CD14-positive monocyte (primary cell): ENCODE measurements at regions not wholly inside any gene's neighbourhood (a gene's known extent, or its start where the extent isn't known, plus 50 kb on each side); places are given as distances from the start of the nearest gene placed in this dataset.

ENCODE experiments used
- DNase-seq, 3 donors: peaks; one replicate each; pipeline ENCODE4 v3.0.0-alpha.2; 2011 to 2022
- H2AFZ ChIP-seq: 2 replicates; pipeline ENCODE4 v1.6.0; 2012; ENCODE audit warnings: mild to moderate bottlenecking, low read depth, low read length, inconsistent platforms; ENCODE audit not compliant: insufficient read depth, poor library complexity, severe bottlenecking
- H3K27ac ChIP-seq, 2 donors: 1 replicate in 1 of 2; 2 replicates in 1 of 2; pipeline ENCODE4 v1.5.1; 2012 to 2013; ENCODE audit warnings: low read length in 2 of 2, control low read depth in 1 of 2, inconsistent platforms in 1 of 2, low read depth in 1 of 2, mild to moderate bottlenecking in 1 of 2
- H3K27me3 ChIP-seq, 2 donors: one replicate each; pipeline versions ENCODE4 v1.6.0 to v1.6.1; 2011 to 2013; ENCODE audit warnings: low read length in 2 of 2; ENCODE audit not compliant: control insufficient read depth in 2 of 2, insufficient read depth in 2 of 2
- H3K36me3 ChIP-seq, 2 donors: replicated peaks in 1 of 2; 1 replicate in 1 of 2; 2 replicates in 1 of 2; pipeline versions ENCODE4 v1.5.1 to v1.6.1; 2012 to 2013; ENCODE audit warnings: low read length in 2 of 2, control low read depth in 1 of 2, inconsistent platforms in 1 of 2, mild to moderate bottlenecking in 1 of 2; ENCODE audit not compliant: insufficient read depth in 2 of 2, control insufficient read depth in 1 of 2
- H3K4me1 ChIP-seq, 2 donors: 1 replicate in 1 of 2; 2 replicates in 1 of 2; pipeline versions ENCODE4 v1.5.1 to v1.6.1; 2012 to 2013; ENCODE audit warnings: low read length in 2 of 2, control low read depth in 1 of 2, inconsistent platforms in 1 of 2, mild to moderate bottlenecking in 1 of 2, moderate library complexity in 1 of 2; ENCODE audit not compliant: insufficient read depth in 2 of 2, control insufficient read depth in 1 of 2
- H3K4me2 ChIP-seq: replicated peaks from 2 replicates; pipeline ENCODE3; 2012; ENCODE audit warnings: low read length, moderate library complexity, mild to moderate bottlenecking; ENCODE audit not compliant: poor library complexity, severe bottlenecking; ENCODE audit errors: extremely low read depth
- H3K4me3 ChIP-seq, 3 experiments: fragments of 200-600 bp in 1 of 3; sonication (generic) in 1 of 3; replicated peaks in 1 of 3; 1 replicate in 2 of 3; 2 replicates in 1 of 3; pipeline ENCODE4 v1.5.1; 2011 to 2013; ENCODE audit warnings: low read length in 3 of 3, mild to moderate bottlenecking in 3 of 3, control low read depth in 2 of 3, low read depth in 2 of 3, inconsistent platforms in 1 of 3, moderate library complexity in 1 of 3
- H3K79me2 ChIP-seq: 2 replicates; pipeline ENCODE4 v1.6.0; 2012; ENCODE audit warnings: mild to moderate bottlenecking, control low read depth, inconsistent platforms, low read length, moderate library complexity; ENCODE audit not compliant: insufficient read depth
- H3K9ac ChIP-seq: 2 replicates; pipeline ENCODE4 v1.6.0; 2017; ENCODE audit warnings: low read length, mild to moderate bottlenecking; ENCODE audit not compliant: insufficient read depth, poor library complexity, severe bottlenecking
- H3K9me3 ChIP-seq, 2 donors: replicated peaks in 1 of 2; 1 replicate in 1 of 2; 2 replicates in 1 of 2; pipeline versions ENCODE4 v1.5.1 to v1.6.1; 2012 to 2013; ENCODE audit warnings: low read length in 2 of 2, control low read depth in 1 of 2; ENCODE audit not compliant: control insufficient read depth in 1 of 2, insufficient read depth in 1 of 2
- H4K20me1 ChIP-seq: 2 replicates; pipeline ENCODE4 v1.6.0; 2012; ENCODE audit warnings: mild to moderate bottlenecking, low read length, control low read depth, moderate library complexity; ENCODE audit not compliant: insufficient read depth
- H3K27ac Mint-ChIP-seq, 7 donors: one replicate each; pipeline ENCODE4 v1.8.0; 2020; ENCODE audit warnings: mild to moderate bottlenecking in 7 of 7, mixed read lengths in 7 of 7, moderate library complexity in 6 of 7, inconsistent platforms in 2 of 7
- H3K27me3 Mint-ChIP-seq, 3 donors: one replicate each; pipeline ENCODE4 v1.8.0; 2021 to 2022; ENCODE audit warnings: low read depth in 3 of 3, mild to moderate bottlenecking in 3 of 3, mixed read lengths in 3 of 3, moderate library complexity in 3 of 3, inconsistent platforms in 1 of 3
- H3K36me3 Mint-ChIP-seq, 2 donors: one replicate each; pipeline ENCODE4 v1.8.0; 2020; ENCODE audit warnings: mixed read lengths in 2 of 2, inconsistent platforms in 1 of 2, mild to moderate bottlenecking in 1 of 2
- H3K4me1 Mint-ChIP-seq: one replicate; pipeline ENCODE4 v1.8.0; 2020; ENCODE audit warnings: mild to moderate bottlenecking, mixed read lengths
- H3K4me3 Mint-ChIP-seq, 2 donors: one replicate each; pipeline ENCODE4 v1.8.0; 2020; ENCODE audit warnings: mild to moderate bottlenecking in 2 of 2, mixed read lengths in 2 of 2, moderate library complexity in 1 of 2
- H3K9me3 Mint-ChIP-seq, 7 donors: one replicate each; pipeline ENCODE4 v1.8.0; 2020 to 2022; ENCODE audit warnings: mixed read lengths in 7 of 7, mild to moderate bottlenecking in 6 of 7, moderate library complexity in 6 of 7, inconsistent platforms in 2 of 7
- WGBS: methylation state at CpG from one replicate; pipeline ENCODE4 v1.1.5; 2013; ENCODE audit warnings: missing lambda C conversion rate; ENCODE audit not compliant: insufficient coverage; 5-methylcytosine and 5-hydroxymethylcytosine counted together
- intact Hi-C, 2 donors: fragments of 100-400 bp; cut with micrococcal nuclease; formaldehyde crosslinking; loops; one replicate each; pipeline versions ENCODE4 v1.15.0 to v1.15.1; 2023
- TF ChIP-seq, protein P1 (sequence below): fragments of 200-600 bp; IDR thresholded peaks from one replicate; pipeline ENCODE4 v1.8.0; 2022; ENCODE audit warnings: antibody characterized with exemption, mild to moderate bottlenecking

DNA sequence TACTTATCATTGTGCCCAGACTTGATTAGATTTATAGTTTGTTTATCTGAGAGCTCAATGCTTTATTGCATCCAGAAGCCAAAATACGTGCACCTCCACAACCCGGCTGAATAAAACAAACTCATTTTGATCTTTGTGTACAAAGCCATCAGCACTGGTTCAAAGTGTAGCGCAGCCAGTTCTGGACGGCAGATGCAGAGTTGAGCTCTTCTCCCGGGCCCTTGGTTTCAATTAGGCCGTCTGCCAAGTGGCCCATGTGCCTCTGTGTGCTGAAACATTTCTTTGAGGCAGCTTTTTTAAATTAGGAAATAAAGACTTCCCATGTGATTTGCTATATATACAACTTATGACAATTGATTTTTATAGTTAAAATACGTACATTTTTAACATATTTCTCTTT lies 96.2 kb upstream of the RSPO3 start:
- Mint-ChIP-seq H3K27ac (no peak overlapping the region), H3K27me3 (no peaks in the 10 kb centered on the region), H3K36me3 (no peaks in the 10 kb centered on the region), H3K4me3 (no peak overlapping the region), H3K9me3 (peaks cover 0 to 3% (median 0%) of the 10 kb centered on the region in 7 donors), H3K4me1 (no peaks in the 10 kb centered on the region)
- H3K4me1 ChIP-seq, result no peaks in the 10 kb centered on the region
- no peak overlapping the region for H2AFZ ChIP-seq
- H3K36me3 ChIP-seq, result no peaks in the 10 kb centered on the region
- H3K27ac ChIP-seq, result no peak overlapping the region
- no peaks in the 10 kb centered on the region for H3K27me3 ChIP-seq
- H3K9ac ChIP-seq, result no peak overlapping the region
- no peak overlapping the region for H3K4me3 ChIP-seq
- no peaks in the 10 kb centered on the region for H3K79me2 ChIP-seq
- no peak overlapping the region for H3K4me2 ChIP-seq
- intact Hi-C loops, result no loop called here
- no peak for DNase-seq
- 58% methylated on average over 4 of the region's 7 CpGs for WGBS
- H4K20me1 ChIP-seq, result no peaks in the 10 kb centered on the region
- no peaks in the 10 kb centered on the region for H3K9me3 ChIP-seq
- TF ChIP-seq, protein P1, sequence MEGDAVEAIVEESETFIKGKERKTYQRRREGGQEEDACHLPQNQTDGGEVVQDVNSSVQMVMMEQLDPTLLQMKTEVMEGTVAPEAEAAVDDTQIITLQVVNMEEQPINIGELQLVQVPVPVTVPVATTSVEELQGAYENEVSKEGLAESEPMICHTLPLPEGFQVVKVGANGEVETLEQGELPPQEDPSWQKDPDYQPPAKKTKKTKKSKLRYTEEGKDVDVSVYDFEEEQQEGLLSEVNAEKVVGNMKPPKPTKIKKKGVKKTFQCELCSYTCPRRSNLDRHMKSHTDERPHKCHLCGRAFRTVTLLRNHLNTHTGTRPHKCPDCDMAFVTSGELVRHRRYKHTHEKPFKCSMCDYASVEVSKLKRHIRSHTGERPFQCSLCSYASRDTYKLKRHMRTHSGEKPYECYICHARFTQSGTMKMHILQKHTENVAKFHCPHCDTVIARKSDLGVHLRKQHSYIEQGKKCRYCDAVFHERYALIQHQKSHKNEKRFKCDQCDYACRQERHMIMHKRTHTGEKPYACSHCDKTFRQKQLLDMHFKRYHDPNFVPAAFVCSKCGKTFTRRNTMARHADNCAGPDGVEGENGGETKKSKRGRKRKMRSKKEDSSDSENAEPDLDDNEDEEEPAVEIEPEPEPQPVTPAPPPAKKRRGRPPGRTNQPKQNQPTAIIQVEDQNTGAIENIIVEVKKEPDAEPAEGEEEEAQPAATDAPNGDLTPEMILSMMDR, result no peak

DNA sequence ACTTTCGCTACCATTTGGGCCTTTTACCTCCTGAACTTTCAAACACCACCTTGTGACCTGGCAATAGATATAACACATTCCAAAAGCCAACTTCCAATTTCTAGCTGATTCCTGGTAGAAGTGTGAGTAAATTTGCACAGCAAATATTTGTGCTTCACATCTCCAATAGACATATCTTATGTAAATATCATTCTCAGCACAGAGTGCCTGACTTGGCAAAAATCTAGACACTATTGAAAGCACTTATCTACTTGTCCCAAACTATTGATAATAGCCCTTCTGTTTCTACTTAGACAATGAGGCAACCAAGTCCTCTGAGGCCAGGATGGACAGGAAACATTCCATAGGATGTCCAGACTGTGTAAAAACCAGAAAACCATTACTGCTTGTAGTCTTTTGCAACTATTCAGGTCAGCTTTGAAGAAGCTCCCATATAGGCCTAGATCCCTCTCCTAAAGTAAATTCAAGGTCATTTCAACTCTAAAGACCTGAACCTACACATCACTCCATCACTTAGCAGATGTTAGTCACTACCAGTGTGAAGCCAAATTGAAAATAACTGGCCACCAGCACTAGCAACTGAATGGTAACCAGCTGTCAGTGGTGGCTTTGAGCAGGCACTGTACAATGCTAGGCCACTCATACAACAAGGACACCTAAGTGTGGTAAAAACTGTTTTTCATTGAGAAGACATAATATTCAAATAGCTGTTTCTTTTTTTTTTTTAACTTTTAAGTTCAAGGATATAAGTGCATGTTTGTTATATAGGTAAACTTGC lies 95.3 kb upstream of the RSPO3 start:
- no peak overlapping the region for H3K9ac ChIP-seq
- H3K4me3 ChIP-seq, result no peak overlapping the region
- no peaks in the 10 kb centered on the region for H3K36me3 Mint-ChIP-seq
- no peaks in the 10 kb centered on the region for H4K20me1 ChIP-seq
- no peak for DNase-seq
- H3K4me1 Mint-ChIP-seq, result no peaks in the 10 kb centered on the region
- WGBS, result no CpG with 5 or more reads among the region's 1 CpG
- H3K36me3 ChIP-seq, result no peaks in the 10 kb centered on the region
- H2AFZ ChIP-seq, result no peak overlapping the region
- H3K27ac ChIP-seq, result no peak overlapping the region
- TF ChIP-seq, protein P1, result no peak
- no peaks in the 10 kb centered on the region for H3K9me3 ChIP-seq
- H3K27me3 ChIP-seq, result no peaks in the 10 kb centered on the region
- no peak overlapping the region for H3K4me3 Mint-ChIP-seq
- H3K9me3 Mint-ChIP-seq, result peaks cover 0 to 3% (median 0%) of the 10 kb centered on the region in 7 donors
- no peak overlapping the region for H3K4me2 ChIP-seq
- intact Hi-C loops, result no loop called here
- H3K4me1 ChIP-seq, result no peaks in the 10 kb centered on the region
- no peak overlapping the region for H3K27ac Mint-ChIP-seq
- no peaks in the 10 kb centered on the region for H3K27me3 Mint-ChIP-seq
- no peaks in the 10 kb centered on the region for H3K79me2 ChIP-seq
